ENCODE measurements at regions not wholly inside any gene's neighbourhood (a gene's known extent, or its start where the extent isn't known, plus 50 kb on each side); places are given as distances from the start of the nearest gene placed in this dataset.

GRCh38 chr14:76551906-76552305 is 176.0 kb downstream of the ESRRB start:
- no peak for DNase-seq

DNA sequence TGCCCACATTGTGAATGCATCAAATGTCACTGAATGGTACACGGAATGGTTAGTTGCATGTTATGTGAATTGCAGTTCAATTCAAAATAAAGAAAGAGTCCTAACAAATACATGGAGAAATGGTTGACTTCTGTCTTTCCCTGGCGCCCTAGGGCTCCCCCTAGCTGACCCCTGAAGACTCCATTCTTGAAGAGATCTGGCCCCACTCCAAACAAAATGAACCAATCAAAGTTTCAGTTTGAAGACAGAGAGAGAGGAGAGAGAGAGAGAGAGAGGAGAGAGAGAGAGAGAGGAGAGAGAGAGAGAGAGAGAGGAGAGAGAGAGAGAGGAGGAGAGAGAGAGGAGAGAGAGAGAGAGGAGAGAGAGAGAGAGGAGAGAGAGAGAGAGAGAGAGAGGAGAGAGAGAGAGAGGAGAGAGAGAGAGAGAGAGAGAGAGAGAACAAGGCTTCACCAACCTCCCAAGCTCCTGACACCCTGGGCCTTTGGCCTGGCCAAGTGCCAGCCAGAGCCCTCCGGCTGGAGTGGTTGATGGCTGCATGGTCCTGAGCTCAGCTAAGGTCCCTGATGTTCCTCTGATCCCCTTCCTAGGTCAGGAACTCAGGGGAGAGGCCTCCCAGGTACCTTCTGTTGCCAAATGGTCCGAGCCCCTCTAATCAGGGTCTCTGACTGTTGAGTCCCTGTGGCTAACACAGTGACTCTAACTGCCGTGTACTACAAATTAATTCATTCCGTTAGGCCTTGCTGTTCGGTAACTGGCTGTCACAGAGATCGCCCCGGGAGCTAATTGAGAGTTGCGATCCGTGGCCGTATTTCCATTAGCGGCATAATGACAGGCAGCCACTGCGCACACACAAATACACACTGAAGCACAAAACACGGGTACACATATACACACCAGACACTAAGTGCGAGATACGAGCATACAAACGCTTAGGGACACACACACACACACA is 188.8 kb downstream of the ESRRB start:
- no peak for DNase-seq

DNA sequence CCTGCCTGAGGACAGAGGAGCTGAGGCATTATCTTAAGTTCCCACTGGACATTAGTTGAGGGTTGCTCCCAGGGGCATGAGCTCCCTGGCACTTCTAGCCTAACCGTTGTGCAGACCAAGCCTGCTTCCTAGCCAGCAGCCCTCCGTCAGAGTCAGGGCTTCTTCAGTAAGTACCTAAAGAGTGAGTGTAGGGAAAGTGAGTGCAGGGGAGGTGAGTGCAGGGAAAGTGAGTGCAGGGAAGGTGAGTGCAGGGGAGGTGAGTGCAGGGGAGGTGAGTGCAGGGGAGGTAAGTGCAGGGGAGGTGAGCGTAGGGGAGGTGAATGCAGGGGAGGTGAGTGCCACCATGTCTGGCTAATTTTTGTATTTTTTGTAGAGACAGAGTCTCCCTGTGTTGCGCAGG is 190.5 kb downstream of the ESRRB start:
- DNase-seq: no peak

DNA sequence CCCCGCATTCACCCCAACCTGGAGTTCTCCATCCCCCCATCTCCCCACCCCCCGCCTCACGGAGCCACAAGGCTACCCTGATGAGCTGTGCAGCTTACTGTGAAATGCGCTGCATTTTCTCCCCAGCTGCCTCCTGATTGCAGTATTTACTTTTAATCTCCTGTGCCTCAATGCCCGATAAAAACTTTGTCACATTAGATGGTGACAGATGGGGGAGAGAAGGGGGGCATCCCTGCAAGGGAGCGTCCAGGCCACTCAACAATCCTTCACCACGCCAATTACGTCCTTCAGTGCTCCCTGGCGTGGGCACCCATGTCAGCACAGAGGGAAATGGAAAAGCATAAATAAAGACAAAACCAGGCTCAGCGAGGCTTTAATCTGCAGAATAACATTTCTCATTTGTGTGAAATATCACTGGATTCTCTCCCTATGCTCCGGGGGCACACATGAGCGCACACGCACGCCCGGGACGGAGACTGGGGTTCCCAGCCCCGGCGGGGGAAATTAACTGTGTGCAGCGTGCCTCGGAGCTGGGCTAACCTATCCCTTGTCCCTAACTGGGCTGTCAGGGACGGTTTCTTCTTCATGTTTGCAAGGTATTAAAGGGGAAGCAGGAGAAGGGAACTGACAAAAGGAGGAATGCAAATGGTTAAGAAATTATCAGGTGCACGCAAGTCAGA is 186.7 kb upstream of the VASH1 start:
- DNase-seq: no peak

DNA sequence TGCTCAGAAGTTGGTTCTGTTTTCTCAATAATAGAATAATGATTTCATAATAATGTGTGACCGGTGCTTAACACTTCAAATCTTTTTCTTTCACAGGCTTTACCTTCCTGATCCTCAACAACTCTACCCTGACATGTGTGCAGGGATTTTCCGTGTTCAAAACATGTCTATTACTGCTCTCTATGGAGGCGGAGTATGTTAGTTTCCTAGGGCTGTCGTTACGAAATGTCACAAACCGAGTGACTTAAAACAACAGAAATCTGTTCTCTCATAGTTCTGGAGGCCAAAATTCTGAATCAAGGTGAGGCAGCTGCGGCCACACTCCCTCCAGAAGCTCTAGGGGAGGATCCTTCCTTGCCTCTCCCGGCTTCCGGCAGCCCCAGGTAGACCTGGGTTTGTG is 186.2 kb upstream of the VASH1 start:
- no peak for DNase-seq

DNA sequence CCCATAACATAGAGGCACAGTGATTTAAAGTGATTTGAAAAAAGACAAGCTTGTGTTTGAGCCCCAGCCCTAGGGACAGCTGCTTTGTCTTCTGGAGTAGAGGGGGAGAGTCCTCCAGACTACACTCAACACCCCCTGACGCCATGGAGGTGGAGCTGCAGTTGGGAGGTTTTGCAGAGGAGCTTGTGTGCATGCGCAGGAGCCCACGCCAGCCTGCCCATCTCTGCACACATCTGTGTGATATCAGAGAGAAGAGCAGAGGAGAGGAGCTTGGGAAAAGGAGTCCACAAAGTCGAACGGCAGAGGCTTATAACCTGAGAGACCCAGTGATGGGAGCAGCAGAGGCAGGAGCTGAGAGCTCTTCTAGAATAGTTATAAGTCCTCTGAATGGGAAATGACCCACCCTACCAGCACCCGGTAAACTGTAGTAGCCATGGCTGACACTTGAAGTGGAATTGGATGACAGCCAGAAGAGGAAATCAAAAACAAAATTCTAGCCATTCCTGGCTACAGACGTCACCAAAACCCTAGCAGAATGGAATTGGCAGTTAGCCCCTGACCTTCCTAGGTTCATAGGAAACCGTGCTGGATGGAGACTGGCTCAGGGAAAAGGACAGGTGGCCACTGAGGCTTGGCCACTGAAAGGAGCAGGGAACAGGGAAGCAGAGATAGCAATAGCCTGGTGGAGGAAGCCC is 185.1 kb upstream of the VASH1 start:
- no peak for DNase-seq

DNA sequence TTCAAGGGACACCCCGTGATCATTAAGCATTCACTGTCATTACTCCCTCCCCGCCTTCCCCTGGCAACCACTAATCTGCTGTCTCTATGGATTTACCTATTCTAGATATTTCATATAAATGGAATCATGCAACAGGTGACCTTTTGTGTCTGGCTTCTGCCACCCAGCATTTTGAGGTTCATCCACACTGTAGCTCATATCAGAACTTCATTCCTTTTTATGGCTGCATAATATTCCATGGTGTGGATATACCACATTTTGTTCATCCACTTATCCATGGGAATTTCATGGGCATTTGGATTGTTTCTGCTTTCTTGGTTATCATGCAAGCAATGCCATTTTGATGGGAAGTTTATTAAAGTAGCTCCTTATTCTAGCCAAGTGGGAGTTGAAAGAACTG is 184.2 kb upstream of the VASH1 start:
- no peak for DNase-seq

DNA sequence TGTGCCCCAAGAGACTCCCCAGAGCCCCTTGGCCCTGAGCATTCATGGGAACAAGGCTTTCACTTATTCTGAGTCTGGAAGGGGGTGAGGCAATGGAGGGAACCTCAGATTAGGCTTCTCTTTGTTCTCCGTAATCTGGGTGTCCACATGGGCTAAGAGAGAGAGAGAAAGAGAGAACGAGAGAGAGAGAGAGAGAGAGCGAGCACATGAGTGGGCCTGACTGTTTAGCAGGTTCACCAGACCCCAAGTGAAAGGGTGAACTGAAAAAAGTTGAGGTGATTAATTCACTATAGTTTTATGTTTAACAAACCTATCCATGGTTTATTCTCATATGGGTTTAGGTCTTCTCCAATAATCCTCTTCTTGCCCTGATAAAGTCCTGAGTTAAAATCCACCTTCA is 183.4 kb upstream of the VASH1 start:
- DNase-seq: no peak

- DNase-seq: no peak
These were observed 180.9 kb upstream of the VASH1 start for GRCh38 chr14:76580399-76580798.

- DNase-seq: no peak
These were observed 180.3 kb upstream of the VASH1 start for GRCh38 chr14:76580967-76581366.

DNA sequence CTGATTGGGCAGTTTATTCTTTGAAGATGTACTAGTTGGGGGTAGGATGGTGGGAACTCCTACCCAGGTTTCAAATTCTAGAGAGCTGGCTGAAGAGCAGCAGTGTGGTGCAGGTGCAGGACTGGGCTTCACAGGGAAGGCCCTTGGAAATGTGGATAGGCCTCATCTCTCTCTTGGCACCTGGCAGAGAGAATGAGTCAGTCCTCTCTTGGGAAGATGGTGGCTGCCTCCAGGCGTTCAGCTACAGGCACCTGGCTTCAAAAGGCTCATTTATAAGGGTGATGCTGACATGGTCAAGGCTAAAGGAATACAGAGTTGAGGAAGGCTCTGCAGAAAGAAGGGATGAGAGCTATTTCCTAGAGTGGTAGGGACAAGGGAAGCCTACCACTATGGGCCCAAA is 179.7 kb upstream of the VASH1 start:
- DNase-seq: no peak

GRCh38 chr14:76582447-76582846 is 178.8 kb upstream of the VASH1 start:
- no peak for DNase-seq

DNA sequence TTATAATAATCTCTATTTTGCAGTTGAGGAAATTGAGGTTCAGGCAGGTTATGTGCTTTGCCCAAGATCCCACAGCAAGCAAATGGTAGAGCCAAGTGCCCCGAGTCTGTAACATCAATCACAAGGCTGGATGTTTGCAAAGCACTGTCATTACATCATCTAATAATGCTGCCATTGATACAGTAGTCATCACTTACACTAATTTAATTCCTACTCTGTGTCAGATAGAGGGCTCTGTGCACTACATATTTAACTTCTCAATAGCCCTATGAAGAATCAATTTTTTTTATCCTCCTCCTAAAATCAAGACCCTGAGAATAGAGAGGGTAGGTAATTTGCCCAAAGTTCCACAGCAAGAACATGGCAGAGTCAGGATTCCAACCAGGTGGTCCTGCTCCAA is 178.1 kb upstream of the VASH1 start:
- DNase-seq: no peak

DNA sequence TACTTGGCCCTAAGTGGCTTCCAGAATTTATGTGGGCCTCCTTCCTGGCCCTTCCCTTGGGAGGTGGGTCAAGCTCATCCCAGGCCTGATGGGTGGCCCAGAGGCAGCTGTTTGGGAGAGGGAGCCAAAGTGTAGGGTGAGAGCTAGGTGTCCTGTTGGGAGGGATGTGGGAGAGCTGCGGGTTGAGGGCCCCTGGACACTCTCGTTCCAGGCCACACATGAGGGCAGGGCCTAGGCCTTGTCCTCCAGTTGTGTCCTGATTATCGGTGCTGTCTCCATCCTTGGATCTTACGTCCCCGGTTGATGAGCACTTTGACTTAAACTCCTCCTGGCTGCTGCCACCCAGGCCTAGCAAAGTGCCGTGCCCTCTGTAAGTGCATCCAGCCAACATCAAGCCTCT is 177.5 kb upstream of the VASH1 start:
- no peak for DNase-seq

- DNase-seq: no peak
These were observed 177.0 kb upstream of the VASH1 start for GRCh38 chr14:76584271-76584702.

DNA sequence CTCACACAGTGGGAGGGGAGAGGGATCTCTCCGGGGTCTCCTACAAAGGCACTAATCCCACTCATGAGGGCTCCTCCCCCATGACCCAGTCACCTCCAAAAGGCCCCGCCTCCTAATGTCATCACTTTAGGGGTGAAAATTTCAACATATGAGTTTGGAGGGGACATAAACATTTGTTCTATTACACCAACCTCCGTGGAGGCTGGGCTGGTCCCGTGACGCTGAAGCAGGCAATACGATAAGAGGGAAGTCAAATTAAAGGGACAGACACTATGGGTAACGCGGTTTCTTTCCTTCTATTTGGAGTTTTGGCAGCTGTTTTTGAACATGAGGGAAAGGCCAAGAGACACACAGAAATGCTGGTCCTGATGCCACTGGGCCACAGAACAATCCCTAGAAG is 175.7 kb upstream of the VASH1 start:
- DNase-seq: no peak

- no peak for DNase-seq
These were observed 172.0 kb upstream of the VASH1 start for GRCh38 chr14:76589246-76589645.

- no peak for DNase-seq
These were observed 170.0 kb upstream of the VASH1 start for GRCh38 chr14:76591266-76591665.

- no peak for DNase-seq
These were observed 166.0 kb upstream of the VASH1 start for GRCh38 chr14:76595266-76595665.

GRCh38 chr14:76597387-76597786 is 163.9 kb upstream of the VASH1 start:
- no peak for DNase-seq

DNA sequence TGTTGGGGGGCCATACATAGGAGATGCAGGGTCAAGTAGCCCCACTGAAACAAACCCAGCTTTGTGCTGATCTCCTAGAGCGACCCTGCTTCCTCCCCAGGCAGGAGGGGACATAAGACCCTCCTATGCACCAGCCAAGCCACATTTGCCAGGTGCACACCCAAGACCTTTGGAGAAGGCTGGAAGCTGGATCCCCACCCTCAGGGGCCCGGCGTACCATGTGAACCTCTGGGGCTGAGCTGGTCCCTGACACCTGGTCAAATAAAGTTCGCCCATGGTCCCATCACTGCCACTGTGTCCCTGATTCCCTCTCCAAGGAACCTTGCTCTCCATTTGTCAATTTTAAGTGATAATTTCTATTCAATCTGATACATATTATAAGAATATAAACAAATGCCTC is 162.1 kb upstream of the VASH1 start:
- DNase-seq: no peak

DNA sequence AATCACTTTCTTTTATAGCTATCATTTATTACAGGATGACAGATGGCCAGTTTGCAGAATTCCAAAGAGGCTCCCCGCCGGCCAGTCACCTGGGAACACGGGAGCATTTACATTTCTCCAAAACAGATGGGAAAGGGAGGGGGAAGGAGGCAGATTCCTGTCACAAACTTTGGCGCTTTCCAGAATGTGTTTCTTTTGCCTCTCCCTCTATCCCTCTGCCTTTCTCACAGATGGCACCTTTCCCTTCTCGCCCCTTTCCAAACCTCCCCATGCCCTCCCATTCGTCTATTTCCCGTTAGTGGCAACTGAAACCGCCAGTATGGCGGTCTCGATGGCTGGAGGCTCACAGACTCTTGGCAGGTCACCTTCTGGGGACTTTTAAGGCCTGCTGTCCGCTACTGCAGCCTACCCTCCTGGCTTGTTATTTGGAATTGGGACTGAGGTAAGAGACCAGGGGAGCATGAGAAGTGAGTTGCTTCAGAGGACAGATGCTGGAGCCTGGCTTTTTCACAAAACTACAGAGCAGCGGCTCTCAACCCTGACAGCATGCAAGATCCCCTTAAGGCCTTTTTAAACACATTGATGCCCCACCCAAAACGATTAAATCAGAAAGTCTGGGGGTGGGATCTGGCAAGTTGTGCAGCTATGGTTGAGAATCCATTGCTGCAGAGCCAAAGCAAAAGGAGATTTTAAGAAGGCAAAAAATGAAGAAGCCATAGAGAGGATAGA is 161.5 kb upstream of the VASH1 start:
- no peak for DNase-seq

GRCh38 chr14:76603713-76604112 is 157.6 kb upstream of the VASH1 start:
- no peak for DNase-seq
